DND-41 (cell line): ENCODE measurements at regions not wholly inside any gene's neighbourhood (a gene's known extent, or its start where the extent isn't known, plus 50 kb on each side); places are given as distances from the start of the nearest gene placed in this dataset.

Experiments
- EZH2 ChIP-seq: IDR thresholded peaks from 3 replicates; pipeline ENCODE4 v1.6.1; 2012; ENCODE audit warnings: borderline replicate concordance, low read depth, mild to moderate bottlenecking, moderate library complexity, low read length, inconsistent platforms; ENCODE audit not compliant: severe bottlenecking
- TF ChIP-seq, protein P1 (sequence below): IDR thresholded peaks from 2 replicates; pipeline ENCODE4 v1.5.1; 2012; ENCODE audit warnings: borderline replicate concordance, low read length, moderate library complexity, mild to moderate bottlenecking; ENCODE audit not compliant: poor library complexity, severe bottlenecking; ENCODE audit errors: extremely low read depth

DNA sequence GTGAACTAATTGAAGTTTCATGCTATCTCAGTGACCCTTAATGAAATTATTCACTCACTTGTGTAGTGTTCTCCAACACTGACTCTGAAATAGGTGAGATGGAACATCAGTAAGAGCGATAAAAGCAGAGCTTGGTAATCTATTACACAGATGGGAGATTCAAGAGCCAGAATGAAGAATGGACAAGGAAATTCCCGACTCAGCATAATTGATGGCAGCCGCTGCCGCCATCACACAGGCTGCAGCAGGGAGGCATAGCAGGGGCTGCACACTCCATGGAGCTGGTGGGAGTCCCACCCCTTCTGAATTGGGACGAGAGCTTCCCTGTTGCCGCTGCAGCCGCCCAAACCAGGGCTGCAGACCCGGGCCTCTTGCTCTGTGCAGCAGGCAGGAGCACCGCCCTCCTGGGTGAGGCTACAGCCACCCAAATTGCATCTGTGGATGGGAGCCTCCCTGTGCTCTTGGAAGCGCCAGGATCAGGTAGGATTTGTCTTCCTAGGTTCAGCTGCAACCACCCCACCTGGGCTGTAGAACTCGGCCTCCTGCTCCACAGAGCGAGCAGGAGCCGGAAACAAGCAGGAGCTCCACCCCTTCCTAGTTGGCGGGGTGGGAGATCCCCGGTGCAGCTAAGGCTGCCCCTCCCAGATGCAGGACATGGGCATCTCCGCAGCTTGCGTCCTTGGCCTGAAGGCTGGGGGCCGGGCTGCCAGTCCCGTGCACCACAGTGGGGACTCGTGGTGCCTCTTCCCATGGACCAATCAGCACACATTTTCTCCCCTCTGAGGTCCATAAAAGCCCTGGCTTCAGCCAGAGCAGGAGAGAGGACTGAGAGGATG is 535.1 kb upstream of the LUZP2 start:
- TF ChIP-seq, protein P1, sequence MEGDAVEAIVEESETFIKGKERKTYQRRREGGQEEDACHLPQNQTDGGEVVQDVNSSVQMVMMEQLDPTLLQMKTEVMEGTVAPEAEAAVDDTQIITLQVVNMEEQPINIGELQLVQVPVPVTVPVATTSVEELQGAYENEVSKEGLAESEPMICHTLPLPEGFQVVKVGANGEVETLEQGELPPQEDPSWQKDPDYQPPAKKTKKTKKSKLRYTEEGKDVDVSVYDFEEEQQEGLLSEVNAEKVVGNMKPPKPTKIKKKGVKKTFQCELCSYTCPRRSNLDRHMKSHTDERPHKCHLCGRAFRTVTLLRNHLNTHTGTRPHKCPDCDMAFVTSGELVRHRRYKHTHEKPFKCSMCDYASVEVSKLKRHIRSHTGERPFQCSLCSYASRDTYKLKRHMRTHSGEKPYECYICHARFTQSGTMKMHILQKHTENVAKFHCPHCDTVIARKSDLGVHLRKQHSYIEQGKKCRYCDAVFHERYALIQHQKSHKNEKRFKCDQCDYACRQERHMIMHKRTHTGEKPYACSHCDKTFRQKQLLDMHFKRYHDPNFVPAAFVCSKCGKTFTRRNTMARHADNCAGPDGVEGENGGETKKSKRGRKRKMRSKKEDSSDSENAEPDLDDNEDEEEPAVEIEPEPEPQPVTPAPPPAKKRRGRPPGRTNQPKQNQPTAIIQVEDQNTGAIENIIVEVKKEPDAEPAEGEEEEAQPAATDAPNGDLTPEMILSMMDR: no peak
- TF ChIP-seq EZH2: no peak
